ENCODE measurements at regions not wholly inside any gene's neighbourhood (a gene's known extent, or its start where the extent isn't known, plus 50 kb on each side); places are given as distances from the start of the nearest gene placed in this dataset.

- FAIRE-seq (no peak), ATAC-seq (no peak), DNase-seq (ENCODE audit: low read depth in 1 of 2, low spot score in 1 of 2) (no peak)
- no peaks in the 10 kb centered on the region for H3K4me1 ChIP-seq
- H3K27ac ChIP-seq = no peak overlapping the region
- H3K4me2 ChIP-seq = no peak overlapping the region
- ChIA-PET CTCF (no interaction called here), POLR2A (no interaction called here)
- TF ChIP-seq NR3C1 (IDR thresholded peaks at IDR 0.05) (no peak), JUNB (IDR thresholded peaks at IDR 0.05) (no peak), RNF2 (IDR thresholded peaks at IDR 0.05; ENCODE audit: borderline replicate concordance, low read depth) (no peak), JUN (IDR thresholded peaks at IDR 0.05) (no peak), EHMT2 (IDR thresholded peaks at IDR 0.05; ENCODE audit: low read depth) (no peak), ZSCAN20 (CRISPR knock-in tag; IDR thresholded peaks at IDR 0.05) (no peak), EHF (CRISPR knock-in tag; IDR thresholded peaks at IDR 0.05) (no peak), HOXB5 (CRISPR knock-in tag; IDR thresholded peaks at IDR 0.05) (no peak), POLR2AphosphoS2 (conservative IDR thresholded peaks at IDR 0.05; ENCODE audit: low read length) (no peak), TFCP2L1 (CRISPR knock-in tag; IDR thresholded peaks at IDR 0.05) (no peak), E2F6 (IDR thresholded peaks at IDR 0.05; ENCODE audit: borderline replicate concordance, low read depth) (no peak), PHF8 (IDR thresholded peaks at IDR 0.05; ENCODE audit: borderline replicate concordance, low read depth) (no peak), MAZ (IDR thresholded peaks at IDR 0.05; ENCODE audit: borderline replicate concordance, low read depth, low read length) (no peak), ZFP36 (IDR thresholded peaks at IDR 0.05; ENCODE audit: borderline replicate concordance, partially characterized antibody) (no peak)
- WGBS (ENCODE audit: missing lambda C conversion rate) = 23% methylated on average over 2 of the region's 2 CpGs
- H3K4me3 ChIP-seq = no peak overlapping the region
- no peaks in the 10 kb centered on the region for H3K9me3 ChIP-seq
These were observed 590.9 kb upstream of the ZNF608 start for GRCh38 chr5:125337294-125337693.

DNA sequence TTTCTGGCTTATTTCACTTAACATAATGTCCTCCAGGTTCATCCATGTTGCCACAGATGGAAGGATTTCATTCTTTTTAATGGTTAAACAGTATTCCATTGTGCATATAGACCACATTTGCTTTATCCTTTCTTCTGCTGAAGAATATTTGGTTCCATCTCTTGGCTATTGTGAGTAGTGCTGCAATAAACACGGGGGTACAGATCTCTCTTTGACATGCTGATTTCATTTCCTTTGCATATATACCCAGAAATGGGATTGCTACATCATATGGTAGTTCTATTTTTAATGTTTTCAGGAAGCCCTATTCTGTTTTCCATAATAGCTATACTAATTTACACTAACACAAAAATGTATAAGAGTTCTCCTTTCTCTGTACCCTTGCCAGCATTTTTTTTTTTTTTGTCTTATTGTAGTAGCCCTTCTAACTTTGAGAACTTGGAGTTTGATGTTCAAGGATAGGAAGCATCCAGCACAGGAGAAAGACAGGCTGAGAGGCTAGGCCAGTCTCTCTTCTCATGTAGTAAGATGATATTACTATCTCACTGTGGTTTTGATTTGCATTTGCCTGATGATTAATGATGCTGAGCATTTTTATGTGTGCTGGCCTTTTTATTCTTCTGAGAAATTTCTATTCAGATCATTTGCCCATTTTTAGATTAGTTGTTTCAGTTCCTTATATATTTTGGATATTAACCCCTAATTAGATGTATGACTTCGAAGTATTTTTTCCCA is 592.2 kb upstream of the ZNF608 start:
- ChIA-PET CTCF (interaction anchor here (1.1 kb wide), 1 partner anchor 452 kb away, joined by 3 read pairs; no protein-coding TSS in a partner anchor), POLR2A (no interaction called here)
- Histone ChIP-seq H3K27ac (no peak overlapping the region), H3K9me3 (no peaks in the 10 kb centered on the region), H3K4me2 (no peak overlapping the region), H3K4me3 (no peak overlapping the region), H3K4me1 (no peaks in the 10 kb centered on the region)
- WGBS (ENCODE audit: missing lambda C conversion rate) = 9% methylated on average over 2 of the region's 2 CpGs
- DNase-seq (ENCODE audit: low read depth in 1 of 2, low spot score in 1 of 2) = no peak
- FAIRE-seq = no peak
- ATAC-seq = no peak
- TF ChIP-seq MAZ (IDR thresholded peaks at IDR 0.05; ENCODE audit: borderline replicate concordance, low read depth, low read length) (no peak), ZSCAN20 (CRISPR knock-in tag; IDR thresholded peaks at IDR 0.05) (no peak), GATA3 (IDR thresholded peaks at IDR 0.05; ENCODE audit: borderline replicate concordance) (no peak), MAFK (IDR thresholded peaks at IDR 0.05; ENCODE audit: partially characterized antibody) (no peak), NR3C1 (IDR thresholded peaks at IDR 0.05) (no peak), KDM5A (IDR thresholded peaks at IDR 0.05) (no peak), RAD21 (conservative IDR thresholded peaks at IDR 0.05 in 1 of 2, IDR thresholded peaks at IDR 0.05 in 1 of 2) (no peak), ZFP36 (IDR thresholded peaks at IDR 0.05; ENCODE audit: borderline replicate concordance, partially characterized antibody) (no peak), EHF (CRISPR knock-in tag; IDR thresholded peaks at IDR 0.05) (no peak)

GRCh38 chr5:125341436-125341835 is 595.0 kb upstream of the ZNF608 start:
- Histone ChIP-seq H3K4me1 (no peaks in the 10 kb centered on the region), H3K4me3 (no peak overlapping the region), H3K9me3 (no peaks in the 10 kb centered on the region), H3K27ac (no peak overlapping the region), H3K4me2 (no peak overlapping the region)
- POLR2A ChIA-PET = no interaction called here
- no peak for TF ChIP-seq NR3C1 (IDR thresholded peaks at IDR 0.05)
- no peak for TF ChIP-seq E2F6 (IDR thresholded peaks at IDR 0.05; ENCODE audit: borderline replicate concordance, low read depth)
- TF ChIP-seq BHLHE40 (IDR thresholded peaks at IDR 0.05; ENCODE audit: low read depth, low read length) = no peak
- TF ChIP-seq RARB (CRISPR knock-in tag; IDR thresholded peaks at IDR 0.05) = no peak
- TF ChIP-seq CHD4 (IDR thresholded peaks at IDR 0.05; ENCODE audit: borderline replicate concordance) = no peak
- TF ChIP-seq BCL3 (IDR thresholded peaks at IDR 0.05) = no peak
- TF ChIP-seq CBX8 (IDR thresholded peaks at IDR 0.05) = no peak
- no peak for TF ChIP-seq USF2 (IDR thresholded peaks at IDR 0.05)
- DNase-seq (ENCODE audit: low read depth in 1 of 2, low spot score in 1 of 2) (no peak), ATAC-seq (no peak), FAIRE-seq (no peak)
- 18% methylated on average over 1 of the region's 1 CpG for WGBS (ENCODE audit: missing lambda C conversion rate)
- CTCF ChIA-PET = no interaction called here
